Ishikawa (cell line): ENCODE measurements at regions not wholly inside any gene's neighbourhood (a gene's known extent, or its start where the extent isn't known, plus 50 kb on each side); places are given as distances from the start of the nearest gene placed in this dataset.

Experiments
- CEBPB ChIP-seq: IDR thresholded peaks from 2 replicates; pipeline ENCODE4 v1.6.1; 2012
- CREB1 ChIP-seq: IDR thresholded peaks from 2 replicates; pipeline ENCODE4 v1.6.1; 2012; ENCODE audit warnings: low read depth
- EGR1 ChIP-seq: IDR thresholded peaks from 2 replicates; pipeline ENCODE4 v1.6.1; 2012
- EP300 ChIP-seq: IDR thresholded peaks from 2 replicates; pipeline ENCODE4 v1.6.1; 2012; ENCODE audit warnings: borderline replicate concordance
- FOXM1 ChIP-seq: IDR thresholded peaks from 2 replicates; pipeline ENCODE4 v1.6.1; 2012; ENCODE audit warnings: low read depth, borderline replicate concordance
- NFIC ChIP-seq: IDR thresholded peaks from 2 replicates; pipeline ENCODE4 v1.6.1; 2012
- RAD21 ChIP-seq: IDR thresholded peaks from 2 replicates; pipeline ENCODE4 v1.6.1; 2012; ENCODE audit warnings: low read depth
- TAF1 ChIP-seq: IDR thresholded peaks from 2 replicates; pipeline ENCODE4 v1.6.1; 2012; ENCODE audit warnings: low read depth, mild to moderate bottlenecking
- TCF12 ChIP-seq: IDR thresholded peaks from 2 replicates; pipeline ENCODE4 v1.6.1; 2012; ENCODE audit warnings: low read depth
- TEAD4 ChIP-seq: IDR thresholded peaks from 2 replicates; pipeline ENCODE4 v1.6.1; 2012
- YY1 ChIP-seq: IDR thresholded peaks from 2 replicates; pipeline ENCODE4 v1.6.1; 2012; ENCODE audit warnings: low read depth
- ZBTB7A ChIP-seq: IDR thresholded peaks from 2 replicates; pipeline ENCODE4 v1.6.1; 2012; ENCODE audit warnings: low read depth
- TF ChIP-seq, protein P1 (sequence below): IDR thresholded peaks from 2 replicates; pipeline ENCODE4 v1.6.1; 2012
- TF ChIP-seq, protein P2 (sequence below): IDR thresholded peaks from 2 replicates; pipeline ENCODE4 v1.6.1; 2012
- TF ChIP-seq, protein P3 (sequence below): IDR thresholded peaks from 2 replicates; pipeline ENCODE4 v1.6.1; 2012; ENCODE audit warnings: low read depth, mild to moderate bottlenecking

DNA sequence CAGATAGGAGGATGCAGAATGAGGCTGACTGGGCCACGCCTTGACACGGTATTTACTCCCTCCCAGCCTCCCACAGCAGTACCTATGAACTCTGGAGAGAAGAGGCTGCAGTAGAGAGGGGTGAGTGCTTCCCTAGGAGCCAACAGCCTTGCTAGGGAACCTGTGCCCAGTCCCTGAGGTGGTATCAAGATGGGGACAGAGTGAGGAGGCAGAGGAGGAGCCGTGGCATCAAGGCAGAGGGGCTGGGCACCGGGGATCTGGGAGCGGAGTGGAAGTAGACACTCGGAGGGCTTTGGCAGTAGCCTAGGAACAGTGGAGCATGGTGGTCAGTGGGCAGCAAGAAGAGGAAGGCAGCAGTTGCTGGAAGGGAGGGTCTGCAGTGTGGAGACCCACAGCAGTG, 68.7 kb upstream of the CHST15 start:
- TF ChIP-seq NFIC (no peak), ZBTB7A (0 out of 2 replicates have a peak, but pooled peaks have one; percentile 32)

DNA sequence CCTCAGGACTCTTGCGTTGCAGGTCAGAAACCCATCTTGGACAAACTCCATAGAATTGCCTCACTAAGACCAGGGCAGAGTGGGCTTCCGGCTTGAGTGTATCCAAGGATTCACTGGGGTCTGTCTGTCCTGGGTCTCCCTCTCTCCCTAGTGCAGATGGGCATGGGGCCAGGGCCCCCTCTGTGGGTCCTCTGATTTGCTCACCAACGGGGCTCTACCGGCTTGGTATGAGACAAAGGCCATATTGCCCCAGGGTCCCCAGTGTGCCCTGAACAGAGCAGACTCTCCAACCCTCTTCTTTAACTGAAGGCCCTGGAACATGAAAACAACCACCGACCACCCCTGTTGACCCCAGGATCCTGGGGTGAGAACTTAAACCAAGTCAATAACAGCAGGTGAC, 68.2 kb upstream of the CHST15 start:
- TF ChIP-seq EGR1 (no peak), CREB1 (no peak), NFIC (no peak), YY1 (no peak), TAF1 (no peak), CEBPB (no peak), TEAD4 (no peak), RAD21 (no peak), FOXM1 (no peak), ZBTB7A (no peak), TCF12 (no peak), EP300 (no peak)
- TF ChIP-seq, protein P1, sequence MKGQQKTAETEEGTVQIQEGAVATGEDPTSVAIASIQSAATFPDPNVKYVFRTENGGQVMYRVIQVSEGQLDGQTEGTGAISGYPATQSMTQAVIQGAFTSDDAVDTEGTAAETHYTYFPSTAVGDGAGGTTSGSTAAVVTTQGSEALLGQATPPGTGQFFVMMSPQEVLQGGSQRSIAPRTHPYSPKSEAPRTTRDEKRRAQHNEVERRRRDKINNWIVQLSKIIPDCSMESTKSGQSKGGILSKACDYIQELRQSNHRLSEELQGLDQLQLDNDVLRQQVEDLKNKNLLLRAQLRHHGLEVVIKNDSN, result no peak
- TF ChIP-seq, protein P2, sequence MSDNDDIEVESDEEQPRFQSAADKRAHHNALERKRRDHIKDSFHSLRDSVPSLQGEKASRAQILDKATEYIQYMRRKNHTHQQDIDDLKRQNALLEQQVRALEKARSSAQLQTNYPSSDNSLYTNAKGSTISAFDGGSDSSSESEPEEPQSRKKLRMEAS, result no peak
- TF ChIP-seq, protein P3, sequence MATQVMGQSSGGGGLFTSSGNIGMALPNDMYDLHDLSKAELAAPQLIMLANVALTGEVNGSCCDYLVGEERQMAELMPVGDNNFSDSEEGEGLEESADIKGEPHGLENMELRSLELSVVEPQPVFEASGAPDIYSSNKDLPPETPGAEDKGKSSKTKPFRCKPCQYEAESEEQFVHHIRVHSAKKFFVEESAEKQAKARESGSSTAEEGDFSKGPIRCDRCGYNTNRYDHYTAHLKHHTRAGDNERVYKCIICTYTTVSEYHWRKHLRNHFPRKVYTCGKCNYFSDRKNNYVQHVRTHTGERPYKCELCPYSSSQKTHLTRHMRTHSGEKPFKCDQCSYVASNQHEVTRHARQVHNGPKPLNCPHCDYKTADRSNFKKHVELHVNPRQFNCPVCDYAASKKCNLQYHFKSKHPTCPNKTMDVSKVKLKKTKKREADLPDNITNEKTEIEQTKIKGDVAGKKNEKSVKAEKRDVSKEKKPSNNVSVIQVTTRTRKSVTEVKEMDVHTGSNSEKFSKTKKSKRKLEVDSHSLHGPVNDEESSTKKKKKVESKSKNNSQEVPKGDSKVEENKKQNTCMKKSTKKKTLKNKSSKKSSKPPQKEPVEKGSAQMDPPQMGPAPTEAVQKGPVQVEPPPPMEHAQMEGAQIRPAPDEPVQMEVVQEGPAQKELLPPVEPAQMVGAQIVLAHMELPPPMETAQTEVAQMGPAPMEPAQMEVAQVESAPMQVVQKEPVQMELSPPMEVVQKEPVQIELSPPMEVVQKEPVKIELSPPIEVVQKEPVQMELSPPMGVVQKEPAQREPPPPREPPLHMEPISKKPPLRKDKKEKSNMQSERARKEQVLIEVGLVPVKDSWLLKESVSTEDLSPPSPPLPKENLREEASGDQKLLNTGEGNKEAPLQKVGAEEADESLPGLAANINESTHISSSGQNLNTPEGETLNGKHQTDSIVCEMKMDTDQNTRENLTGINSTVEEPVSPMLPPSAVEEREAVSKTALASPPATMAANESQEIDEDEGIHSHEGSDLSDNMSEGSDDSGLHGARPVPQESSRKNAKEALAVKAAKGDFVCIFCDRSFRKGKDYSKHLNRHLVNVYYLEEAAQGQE, result no peak

DNA sequence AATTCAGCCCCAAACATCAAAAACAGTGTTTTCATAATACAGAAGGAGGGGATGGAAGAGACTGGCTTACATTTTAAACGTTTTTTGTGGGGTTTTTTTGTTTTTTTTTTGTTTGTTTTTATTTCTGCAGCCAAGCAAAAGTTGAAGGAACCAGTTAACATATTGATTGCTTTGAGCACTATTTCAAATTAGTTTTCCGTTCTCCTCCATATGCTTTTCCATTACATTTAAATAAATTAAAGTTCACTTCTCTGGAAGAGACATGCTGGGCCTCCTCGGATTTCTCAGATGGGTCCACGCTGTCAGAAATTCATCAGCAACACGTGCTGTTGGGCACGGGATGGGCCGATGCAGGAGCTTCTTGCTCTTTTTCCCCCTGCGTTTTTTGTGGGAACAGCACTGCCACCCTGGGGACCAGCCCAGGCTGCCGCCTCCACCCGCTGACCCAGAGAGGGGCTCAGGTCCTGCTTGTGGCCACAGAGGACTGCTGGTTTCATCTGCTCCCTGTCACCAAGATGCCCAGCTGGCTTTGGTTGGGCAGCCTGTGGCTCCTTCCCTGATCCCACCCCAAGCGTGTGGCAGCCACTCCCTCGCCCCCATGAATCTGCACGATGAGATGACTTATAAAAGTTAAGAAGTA, 67.7 kb upstream of the CHST15 start:
- TF ChIP-seq CEBPB (no peak), TEAD4 (no peak)

DNA sequence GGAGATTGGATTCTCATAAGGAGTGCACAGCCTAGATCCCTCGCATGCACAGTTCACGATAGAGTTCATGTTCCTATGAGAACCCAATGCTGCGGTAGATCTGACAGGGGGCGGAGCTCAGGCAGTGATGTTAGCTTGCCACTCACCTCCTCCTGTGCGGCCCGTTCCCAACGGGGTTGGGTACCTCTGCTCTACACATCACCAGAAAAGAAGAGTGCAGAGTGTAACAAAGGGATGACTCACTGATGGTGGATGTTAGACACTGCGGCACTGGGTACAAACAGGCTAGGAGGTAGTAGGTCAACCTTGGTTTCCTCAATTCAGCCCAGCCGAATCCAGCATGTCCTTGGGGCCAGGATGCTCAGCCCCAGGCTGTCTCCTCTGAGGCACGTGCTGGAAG, 66.8 kb upstream of the CHST15 start:
- TF ChIP-seq ZBTB7A, result no peak
- TF ChIP-seq RAD21, result no peak
- no peak for TF ChIP-seq FOXM1
- TF ChIP-seq, protein P1, result no peak
- no peak for TF ChIP-seq EGR1
- TF ChIP-seq YY1, result no peak
- no peak for TF ChIP-seq TCF12
- TF ChIP-seq, protein P3, result no peak
- TF ChIP-seq, protein P2, result no peak
- TF ChIP-seq CEBPB, result no peak
- no peak for TF ChIP-seq CREB1
- TF ChIP-seq TEAD4, result no peak
- no peak for TF ChIP-seq NFIC
- TF ChIP-seq EP300, result no peak
- no peak for TF ChIP-seq TAF1

DNA sequence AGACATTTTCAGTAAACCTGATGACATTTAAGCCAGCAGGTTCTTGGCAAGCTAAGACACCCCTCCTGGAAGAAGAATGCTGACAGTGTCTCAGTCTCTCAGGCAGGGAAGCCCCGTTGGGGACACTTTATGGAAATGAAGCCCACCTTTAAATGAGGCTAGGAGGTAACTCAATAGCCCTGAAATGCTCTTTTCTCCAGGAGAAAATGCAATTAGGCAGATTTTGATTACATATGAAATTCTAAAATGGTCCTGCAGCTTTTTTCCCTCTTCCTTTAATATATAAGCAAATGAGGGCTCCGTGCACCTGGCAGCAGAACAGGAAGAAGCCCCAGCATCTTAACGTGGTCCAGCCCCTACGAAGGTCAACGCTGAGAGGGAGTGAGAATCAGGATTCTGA, 65.8 kb upstream of the CHST15 start:
- TF ChIP-seq CREB1 (no peak), NFIC (no peak), TCF12 (no peak), RAD21 (no peak), TAF1 (no peak), TEAD4 (no peak), FOXM1 (no peak), ZBTB7A (no peak), EP300 (no peak), CEBPB (no peak), EGR1 (no peak), YY1 (no peak)
- TF ChIP-seq, protein P3, result no peak
- TF ChIP-seq, protein P2, result no peak
- TF ChIP-seq, protein P1, result no peak
